GM06990 (cell line): ENCODE measurements at regions not wholly inside any gene's neighbourhood (a gene's known extent, or its start where the extent isn't known, plus 50 kb on each side); places are given as distances from the start of the nearest gene placed in this dataset.

Experiments used
- DNase-seq: peaks from one replicate; pipeline ENCODE4 v3.0.0-alpha.2; 2011; ENCODE audit not compliant: insufficient read length; ENCODE audit errors: extremely low read depth
- H3K27me3 ChIP-seq: replicated peaks from 2 replicates; pipeline ENCODE4 v1.6.0; 2011; ENCODE audit warnings: low read length; ENCODE audit not compliant: control insufficient read depth, insufficient read depth
- H3K36me3 ChIP-seq: 2 replicates; pipeline ENCODE4 v1.5.1; 2011; ENCODE audit warnings: low read length; ENCODE audit not compliant: control insufficient read depth, insufficient read depth
- H3K4me3 ChIP-seq: replicated peaks from 2 replicates; pipeline ENCODE4 v1.5.1; 2011; ENCODE audit warnings: low read depth, mild to moderate bottlenecking, control low read depth, low read length
- TF ChIP-seq, protein P1 (sequence below): IDR thresholded peaks from 2 replicates; pipeline ENCODE4 v1.5.1; 2011; ENCODE audit warnings: low read length, control low read depth, mild to moderate bottlenecking, inconsistent platforms; ENCODE audit not compliant: insufficient read depth, poor library complexity, severe bottlenecking

DNA sequence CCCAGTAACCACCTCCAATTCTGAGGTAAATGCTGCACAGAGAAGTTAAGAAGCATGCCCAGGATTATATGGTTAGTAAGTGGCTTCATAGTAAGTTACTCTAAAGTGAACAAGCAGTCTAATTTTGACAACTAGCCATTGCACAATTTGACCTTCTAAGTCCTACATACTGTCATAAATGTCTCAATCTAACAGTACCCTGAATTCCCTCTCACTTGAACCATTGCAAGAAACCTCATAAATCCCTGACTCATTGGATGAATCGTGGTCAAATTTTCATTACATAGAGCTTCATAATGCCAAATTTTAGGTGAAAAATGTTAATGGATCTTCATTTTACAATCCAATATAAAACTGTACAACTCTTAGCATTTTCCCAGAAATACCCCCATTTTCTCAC, 217.3 kb upstream of the GRIA4 start:
- TF ChIP-seq, protein P1, sequence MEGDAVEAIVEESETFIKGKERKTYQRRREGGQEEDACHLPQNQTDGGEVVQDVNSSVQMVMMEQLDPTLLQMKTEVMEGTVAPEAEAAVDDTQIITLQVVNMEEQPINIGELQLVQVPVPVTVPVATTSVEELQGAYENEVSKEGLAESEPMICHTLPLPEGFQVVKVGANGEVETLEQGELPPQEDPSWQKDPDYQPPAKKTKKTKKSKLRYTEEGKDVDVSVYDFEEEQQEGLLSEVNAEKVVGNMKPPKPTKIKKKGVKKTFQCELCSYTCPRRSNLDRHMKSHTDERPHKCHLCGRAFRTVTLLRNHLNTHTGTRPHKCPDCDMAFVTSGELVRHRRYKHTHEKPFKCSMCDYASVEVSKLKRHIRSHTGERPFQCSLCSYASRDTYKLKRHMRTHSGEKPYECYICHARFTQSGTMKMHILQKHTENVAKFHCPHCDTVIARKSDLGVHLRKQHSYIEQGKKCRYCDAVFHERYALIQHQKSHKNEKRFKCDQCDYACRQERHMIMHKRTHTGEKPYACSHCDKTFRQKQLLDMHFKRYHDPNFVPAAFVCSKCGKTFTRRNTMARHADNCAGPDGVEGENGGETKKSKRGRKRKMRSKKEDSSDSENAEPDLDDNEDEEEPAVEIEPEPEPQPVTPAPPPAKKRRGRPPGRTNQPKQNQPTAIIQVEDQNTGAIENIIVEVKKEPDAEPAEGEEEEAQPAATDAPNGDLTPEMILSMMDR = no peak
- DNase-seq = no peak
- H3K4me3 ChIP-seq = no peak overlapping the region
- H3K36me3 ChIP-seq = no peaks in the 10 kb centered on the region
- no peaks in the 10 kb centered on the region for H3K27me3 ChIP-seq

DNA sequence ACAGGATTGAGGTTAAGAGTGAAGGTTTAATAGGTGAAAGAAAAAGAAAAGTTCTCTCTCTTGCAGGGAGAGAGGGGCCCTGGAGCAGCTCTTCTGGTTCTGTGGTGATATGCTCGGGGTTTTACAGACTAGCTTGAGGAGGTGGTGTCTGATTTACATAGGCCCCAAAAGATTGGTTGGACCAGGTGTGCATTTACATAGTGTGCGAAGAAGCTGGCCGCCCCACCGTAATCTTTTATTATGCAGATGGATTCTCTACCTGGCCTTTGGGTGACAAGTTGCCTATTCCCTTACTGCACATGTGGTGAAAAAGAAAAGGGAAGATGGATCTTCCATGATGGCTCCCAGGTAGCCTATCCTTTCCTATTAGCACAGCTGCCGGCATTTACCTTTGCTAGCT, 219.9 kb upstream of the GRIA4 start:
- H3K4me3 ChIP-seq = no peak overlapping the region
- DNase-seq = no peak
- TF ChIP-seq, protein P1 = no peak
- H3K27me3 ChIP-seq = no peaks in the 10 kb centered on the region
- no peaks in the 10 kb centered on the region for H3K36me3 ChIP-seq

DNA sequence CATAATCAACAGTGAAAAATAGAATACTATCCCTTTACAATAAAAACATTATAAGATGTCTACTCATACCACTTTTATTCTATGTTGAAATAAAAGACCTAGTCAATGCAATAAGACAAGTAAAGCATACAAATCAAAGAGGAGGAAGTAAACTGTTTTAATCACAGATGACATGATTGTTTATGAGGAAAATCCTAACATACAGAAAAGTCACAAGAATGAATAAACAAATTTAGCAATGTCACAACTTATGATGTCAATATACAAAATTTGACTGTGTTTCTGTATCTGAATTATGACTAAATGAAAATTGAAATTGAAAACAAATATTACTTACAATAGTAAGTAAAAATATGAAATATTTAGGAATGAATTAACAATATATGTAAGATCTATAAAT, 221.9 kb upstream of the GRIA4 start:
- H3K27me3 ChIP-seq = no peaks in the 10 kb centered on the region
- H3K4me3 ChIP-seq = no peak overlapping the region
- no peaks in the 10 kb centered on the region for H3K36me3 ChIP-seq
- TF ChIP-seq, protein P1 = no peak
- no peak for DNase-seq

DNA sequence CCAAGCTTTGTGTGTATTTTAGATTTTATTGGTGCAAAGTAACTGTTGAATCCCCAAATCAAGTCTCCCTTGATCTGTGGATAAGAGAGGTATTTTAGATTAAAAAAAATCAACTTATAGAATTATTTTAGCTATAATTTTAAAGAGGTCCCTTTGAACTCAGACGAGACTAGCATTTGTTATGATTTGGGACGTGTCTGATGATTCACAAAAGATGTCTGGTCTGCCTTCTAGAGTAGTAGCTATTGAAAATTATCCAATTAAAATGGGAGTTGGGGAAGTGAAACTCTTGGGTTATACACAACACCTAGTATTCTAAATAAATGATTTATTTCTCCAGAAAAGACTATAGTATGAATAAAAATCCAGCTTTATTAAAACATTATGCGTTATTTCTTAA, 227.9 kb upstream of the GRIA4 start:
- Histone ChIP-seq H3K4me3 (no peak overlapping the region), H3K36me3 (no peaks in the 10 kb centered on the region), H3K27me3 (no peaks in the 10 kb centered on the region)
- TF ChIP-seq, protein P1 = no peak
- DNase-seq = no peak

DNA sequence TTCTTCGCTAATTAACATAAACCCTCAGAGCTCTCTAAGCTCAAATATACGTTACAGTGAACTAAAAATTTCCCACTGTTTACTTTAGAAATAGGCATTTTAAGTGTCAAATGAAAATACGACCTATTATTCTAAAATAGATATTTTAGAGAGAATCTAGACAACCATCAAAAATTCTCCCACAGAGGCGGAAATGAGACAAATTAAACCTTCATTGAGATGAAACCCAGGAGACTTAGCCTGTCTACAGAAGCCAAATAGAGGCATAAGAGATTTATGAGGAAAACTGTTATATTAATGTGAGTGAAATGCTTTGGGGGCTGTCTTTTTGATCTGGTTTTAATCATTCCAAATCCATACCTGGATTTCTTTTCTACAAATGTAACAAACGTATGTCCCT, 232.0 kb upstream of the GRIA4 start:
- TF ChIP-seq, protein P1 = no peak
- no peaks in the 10 kb centered on the region for H3K36me3 ChIP-seq
- H3K27me3 ChIP-seq = no peaks in the 10 kb centered on the region
- DNase-seq = no peak
- no peak overlapping the region for H3K4me3 ChIP-seq

DNA sequence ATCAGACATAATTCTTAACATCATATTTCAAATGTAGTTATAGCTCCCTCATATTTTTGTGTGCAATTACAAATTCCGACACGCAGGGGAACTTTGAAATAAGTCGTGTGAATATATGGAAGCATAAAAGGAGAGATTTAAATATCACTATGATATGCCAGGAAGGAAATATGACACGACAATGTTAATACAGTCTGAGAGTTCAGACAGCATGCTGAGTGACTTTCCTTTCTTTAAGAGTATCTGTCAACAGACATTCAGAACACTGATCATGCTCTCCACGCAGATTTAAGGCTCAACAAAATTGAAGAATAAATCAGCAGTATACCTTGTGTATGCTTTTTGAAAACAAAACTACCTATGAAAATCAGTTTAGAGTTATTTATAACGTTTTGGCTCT, 232.6 kb upstream of the CARD18 start:
- DNase-seq = no peak
- H3K27me3 ChIP-seq = no peaks in the 10 kb centered on the region
- TF ChIP-seq, protein P1 = no peak
- no peak overlapping the region for H3K4me3 ChIP-seq
- H3K36me3 ChIP-seq = no peaks in the 10 kb centered on the region
